GM12878 (cell line): ENCODE measurements at regions not wholly inside any gene's neighbourhood (a gene's known extent, or its start where the extent isn't known, plus 50 kb on each side); places are given as distances from the start of the nearest gene placed in this dataset.

ENCODE experiments used
- ATAC-seq: fragments of 200-7000 bp; cut with Tn5 transposase; 3 replicates; pipeline ENCODE4 v1.9.1; 2020; ENCODE audit warnings: mild to moderate bottlenecking, moderate library complexity
- BruUV-seq: library from RNA; stranded (reverse); fragments of 400-500 nt; replicated peaks from 2 replicates; lab custom pipeline; 2021; lab: Mats Ljungman, UMichigan
- CTCF ChIA-PET: fragments of 300-600 bp; sonication (Branson Sonifier 250); formaldehyde crosslinking; extraction: SDS; loops from one replicate; lab custom pipeline; 2021; ENCODE audit warnings: inconsistent platforms; lab: Yijun Ruan, JAX
- POLR2A ChIA-PET: fragments of 350-600 bp; formaldehyde crosslinking; extraction: SDS; loops from one replicate; lab custom pipeline; 2021; ENCODE audit warnings: inconsistent platforms; lab: Charles Lee
- RAD21 ChIA-PET: fragments of 300-600 bp; sonication (Branson Sonifier 250); formaldehyde crosslinking; loops from one replicate; lab custom pipeline; 2023; ENCODE audit warnings: antibody characterized with exemption; ENCODE audit not compliant: unreplicated experiment; lab: Charles Lee
- SMC1A ChIA-PET: fragments of 300-600 bp; sonication (Branson Sonifier 250); formaldehyde crosslinking; loops from one replicate; lab custom pipeline; 2023; ENCODE audit not compliant: unreplicated experiment, uncharacterized antibody; lab: Charles Lee
- DNase-seq: peaks from one replicate; pipeline ENCODE4 v3.0.0-alpha.2; 2011; ENCODE audit warnings: low read depth, low spot score
- FAIRE-seq: peaks from 3 replicates; lab custom pipeline; 2011; peaks lifted over from hg19 to GRCh38; lab: Jason Lieb, UNC
- H2AFZ ChIP-seq: 2 replicates; pipeline ENCODE4 v1.6.0; 2011; ENCODE audit warnings: low read depth, low read length, control low read depth; ENCODE audit not compliant: control insufficient read depth
- H3K27ac ChIP-seq: 2 replicates; pipeline ENCODE4 v1.5.1; 2011; ENCODE audit warnings: control low read depth; ENCODE audit not compliant: control insufficient read depth, insufficient read depth
- H3K27me3 ChIP-seq, 2 experiments: replicated peaks in 1 of 2; 2 replicates each; pipeline versions ENCODE4 v1.6.0 to v1.6.1; 2011; ENCODE audit warnings: low read length in 1 of 2; ENCODE audit not compliant: control insufficient read depth in 2 of 2, insufficient read depth in 2 of 2
- H3K36me3 ChIP-seq, 2 experiments: 2 replicates each; pipeline ENCODE4 v1.5.1; 2011; ENCODE audit warnings: low read length in 1 of 2; ENCODE audit not compliant: control insufficient read depth in 2 of 2, insufficient read depth in 2 of 2
- H3K4me1 ChIP-seq: 2 replicates; pipeline ENCODE4 v1.6.1; 2011; ENCODE audit warnings: mild to moderate bottlenecking, low read length, moderate library complexity, mixed read lengths; ENCODE audit not compliant: control insufficient read depth, insufficient read depth
- H3K4me2 ChIP-seq: 2 replicates; pipeline ENCODE4 v1.6.0; 2011; ENCODE audit warnings: control low read depth; ENCODE audit not compliant: control insufficient read depth, insufficient read depth
- H3K4me3 ChIP-seq: fragments of 200-600 bp; sonication (generic); 2 replicates; pipeline ENCODE4 v1.5.1; 2016
- H3K79me2 ChIP-seq: 2 replicates; pipeline ENCODE4 v1.6.0; 2011; ENCODE audit warnings: low read length; ENCODE audit not compliant: control insufficient read depth, insufficient read depth
- H3K9ac ChIP-seq: 2 replicates; pipeline ENCODE4 v1.8.0; 2011; ENCODE audit warnings: low read length, control low read depth, mixed read lengths; ENCODE audit not compliant: control insufficient read depth, insufficient read depth
- H3K9me3 ChIP-seq: replicated peaks from 3 replicates; pipeline ENCODE4 v1.5.1; 2011; ENCODE audit warnings: mild to moderate bottlenecking, low read length; ENCODE audit not compliant: control insufficient read depth, insufficient read depth
- H4K20me1 ChIP-seq: 2 replicates; pipeline ENCODE4 v1.6.0; 2011; ENCODE audit not compliant: control insufficient read depth, insufficient read depth
- ATF7 ChIP-seq: fragments of 450-650 bp; IDR thresholded peaks from 2 replicates; pipeline ENCODE4 v1.6.1; 2016; ENCODE audit warnings: low read depth, mild to moderate bottlenecking
- BACH1 ChIP-seq: fragments of 450-650 bp; IDR thresholded peaks from 2 replicates; pipeline ENCODE4 v1.6.1; 2017; ENCODE audit warnings: mild to moderate bottlenecking, borderline replicate concordance
- BCL11A ChIP-seq: IDR thresholded peaks from 2 replicates; pipeline ENCODE4 v1.6.1; 2011; ENCODE audit warnings: low read depth, low read length
- EZH2 ChIP-seq: IDR thresholded peaks from 2 replicates; pipeline ENCODE4 v1.6.1; 2012; ENCODE audit warnings: low read depth, mild to moderate bottlenecking, control low read depth, inconsistent platforms, low read length, borderline replicate concordance; ENCODE audit not compliant: control insufficient read depth
- FOXK2 ChIP-seq: fragments of 450-650 bp; IDR thresholded peaks from 2 replicates; pipeline ENCODE4 v1.6.1; 2017; ENCODE audit warnings: mild to moderate bottlenecking, moderate library complexity
- IRF4 ChIP-seq: IDR thresholded peaks from 2 replicates; pipeline ENCODE4 v1.6.1; 2011; ENCODE audit warnings: low read depth, low read length
- LARP7 ChIP-seq: fragments of 450-650 bp; IDR thresholded peaks from 2 replicates; pipeline ENCODE4 v1.6.1; 2017; ENCODE audit warnings: mild to moderate bottlenecking
- MEF2A ChIP-seq: IDR thresholded peaks from 2 replicates; pipeline ENCODE4 v1.6.1; 2011; ENCODE audit warnings: low read depth, mild to moderate bottlenecking, low read length, moderate library complexity; ENCODE audit not compliant: insufficient read depth
- MXI1 ChIP-seq: fragments of 150-350 bp; IDR thresholded peaks from 2 replicates; pipeline ENCODE4 v1.6.1; 2011; ENCODE audit warnings: low read depth, mild to moderate bottlenecking, inconsistent platforms, low read length, improper control_type of control experiment
- NFIC ChIP-seq: IDR thresholded peaks from 2 replicates; pipeline ENCODE4 v1.6.1; 2012; ENCODE audit warnings: low read depth, mild to moderate bottlenecking, inconsistent platforms, low read length, moderate library complexity
- NFYB ChIP-seq: IDR thresholded peaks from 2 replicates; pipeline ENCODE4 v1.6.1; 2011; ENCODE audit warnings: low read depth, mild to moderate bottlenecking, low read length, improper control_type of control experiment, moderate library complexity; ENCODE audit not compliant: insufficient read depth
- SIN3A ChIP-seq: IDR thresholded peaks from 2 replicates; pipeline ENCODE4 v1.6.1; 2012; ENCODE audit warnings: low read depth, low read length, improper control_type of control experiment
- SPI1 ChIP-seq: IDR thresholded peaks from 2 replicates; pipeline ENCODE4 v1.6.1; 2011; ENCODE audit warnings: low read depth, mild to moderate bottlenecking, low read length, moderate library complexity, borderline replicate concordance; ENCODE audit not compliant: insufficient read depth
- WGBS: methylation state at CpG from one replicate; pipeline ENCODE4 v1.1.6; 2016; ENCODE audit warnings: low lambda C conversion rate; ENCODE audit not compliant: insufficient replicate concordance, insufficient coverage; ENCODE audit errors: missing lambda C conversion rate; 5-methylcytosine and 5-hydroxymethylcytosine counted together
- in situ Hi-C: fragments of 300-500 bp; cut with MboI; formaldehyde crosslinking; loops from 9 replicates; pipeline ENCODE4 v1.14.3; 2018; ENCODE audit warnings: mixed read lengths
- intact Hi-C: fragments of 100-400 bp; cut with micrococcal nuclease; formaldehyde crosslinking; loops from one replicate; pipeline ENCODE4 v1.14.2; 2022; ENCODE audit not compliant: unreplicated experiment
- TF ChIP-seq, protein P1 (sequence below): fragments of 150-350 bp; IDR thresholded peaks from 2 replicates; pipeline ENCODE4 v1.6.1; 2016; ENCODE audit warnings: low read depth, low read length
- TF ChIP-seq, protein P2 (sequence below): fragments of 450-650 bp; formaldehyde crosslinking; IDR thresholded peaks from 2 replicates; pipeline ENCODE4 v1.4.0; 2022; ENCODE audit warnings: mild to moderate bottlenecking, moderate library complexity

DNA sequence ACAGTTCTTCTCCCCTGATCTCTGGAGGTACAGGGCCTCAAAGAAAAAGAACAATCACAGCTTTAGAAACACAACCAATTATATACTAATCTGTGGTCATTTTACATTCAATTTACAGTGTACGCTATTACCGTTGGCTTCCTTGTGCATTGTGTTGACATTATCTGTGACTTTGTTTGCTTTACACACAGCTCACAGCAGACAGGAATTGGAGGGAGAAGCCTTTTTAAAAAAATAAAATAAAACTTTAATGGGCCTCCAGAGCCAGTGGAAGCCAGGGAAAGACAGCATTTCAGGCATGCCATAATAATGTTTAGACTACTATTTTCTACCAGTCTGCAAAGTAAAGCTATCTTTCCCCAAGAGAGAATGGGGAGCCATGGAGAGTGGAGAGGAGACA, 179.0 kb upstream of the ADO start (continued):
- TF ChIP-seq, protein P1, sequence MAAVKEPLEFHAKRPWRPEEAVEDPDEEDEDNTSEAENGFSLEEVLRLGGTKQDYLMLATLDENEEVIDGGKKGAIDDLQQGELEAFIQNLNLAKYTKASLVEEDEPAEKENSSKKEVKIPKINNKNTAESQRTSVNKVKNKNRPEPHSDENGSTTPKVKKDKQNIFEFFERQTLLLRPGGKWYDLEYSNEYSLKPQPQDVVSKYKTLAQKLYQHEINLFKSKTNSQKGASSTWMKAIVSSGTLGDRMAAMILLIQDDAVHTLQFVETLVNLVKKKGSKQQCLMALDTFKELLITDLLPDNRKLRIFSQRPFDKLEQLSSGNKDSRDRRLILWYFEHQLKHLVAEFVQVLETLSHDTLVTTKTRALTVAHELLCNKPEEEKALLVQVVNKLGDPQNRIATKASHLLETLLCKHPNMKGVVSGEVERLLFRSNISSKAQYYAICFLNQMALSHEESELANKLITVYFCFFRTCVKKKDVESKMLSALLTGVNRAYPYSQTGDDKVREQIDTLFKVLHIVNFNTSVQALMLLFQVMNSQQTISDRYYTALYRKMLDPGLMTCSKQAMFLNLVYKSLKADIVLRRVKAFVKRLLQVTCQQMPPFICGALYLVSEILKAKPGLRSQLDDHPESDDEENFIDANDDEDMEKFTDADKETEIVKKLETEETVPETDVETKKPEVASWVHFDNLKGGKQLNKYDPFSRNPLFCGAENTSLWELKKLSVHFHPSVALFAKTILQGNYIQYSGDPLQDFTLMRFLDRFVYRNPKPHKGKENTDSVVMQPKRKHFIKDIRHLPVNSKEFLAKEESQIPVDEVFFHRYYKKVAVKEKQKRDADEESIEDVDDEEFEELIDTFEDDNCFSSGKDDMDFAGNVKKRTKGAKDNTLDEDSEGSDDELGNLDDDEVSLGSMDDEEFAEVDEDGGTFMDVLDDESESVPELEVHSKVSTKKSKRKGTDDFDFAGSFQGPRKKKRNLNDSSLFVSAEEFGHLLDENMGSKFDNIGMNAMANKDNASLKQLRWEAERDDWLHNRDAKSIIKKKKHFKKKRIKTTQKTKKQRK: no peak
- TF ChIP-seq IRF4 (no peak), FOXK2 (no peak), BACH1 (no peak), SIN3A (no peak), MEF2A (no peak), MXI1 (no peak)
- TF ChIP-seq, all 136 proteins: peak for 0

DNA sequence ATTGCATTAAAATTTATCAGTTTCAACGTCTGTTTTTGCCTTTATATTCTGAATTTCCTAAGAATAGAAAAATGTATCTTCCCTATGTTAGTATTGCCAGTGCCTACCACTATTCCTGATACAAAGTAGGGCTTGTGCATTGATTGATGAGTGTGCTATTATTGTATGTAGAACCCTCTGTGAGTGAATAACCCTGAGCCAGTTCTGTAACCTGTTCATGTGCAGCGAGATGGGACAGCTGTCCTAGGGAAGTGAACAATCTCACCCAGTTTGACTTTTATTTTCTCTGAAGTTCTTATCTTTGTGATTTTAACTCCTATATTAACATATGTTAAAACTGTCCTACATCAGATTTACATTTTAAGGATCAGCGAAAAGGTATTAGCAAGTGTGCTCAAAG, 178.4 kb upstream of the ADO start:
- ChIA-PET SMC1A (interaction anchor here (1.1 to 1.7 kb wide), 5 partner anchors 12 to 192 kb away, joined by 3 to 4 read pairs (median 3); no protein-coding TSS in a partner anchor), POLR2A (no interaction called here), RAD21 (interaction anchor here (1.1 kb wide), 1 partner anchor 316 kb away, joined by 3 read pairs; no protein-coding TSS in a partner anchor), CTCF (interaction anchor here (1.0 to 1.7 kb wide), 2 partner anchors 11 to 13 kb away, joined by 3 to 6 read pairs; no protein-coding TSS in a partner anchor)
- Histone ChIP-seq H4K20me1 (no peaks in the 10 kb centered on the region), H3K27me3 (no peaks in the 10 kb centered on the region), H3K27ac (no peak overlapping the region), H3K4me2 (no peak overlapping the region), H3K79me2 (no peaks in the 10 kb centered on the region), H2AFZ (no peak overlapping the region), H3K36me3 (no peaks in the 10 kb centered on the region), H3K9ac (no peak overlapping the region), H3K4me3 (no peak overlapping the region), H3K4me1 (peaks cover 3% of the 10 kb centered on the region), H3K9me3 (no peaks in the 10 kb centered on the region; the same call in 2 of the 3 replicates)
- no TSS peak for BruUV-seq
- TF ChIP-seq, protein P2, sequence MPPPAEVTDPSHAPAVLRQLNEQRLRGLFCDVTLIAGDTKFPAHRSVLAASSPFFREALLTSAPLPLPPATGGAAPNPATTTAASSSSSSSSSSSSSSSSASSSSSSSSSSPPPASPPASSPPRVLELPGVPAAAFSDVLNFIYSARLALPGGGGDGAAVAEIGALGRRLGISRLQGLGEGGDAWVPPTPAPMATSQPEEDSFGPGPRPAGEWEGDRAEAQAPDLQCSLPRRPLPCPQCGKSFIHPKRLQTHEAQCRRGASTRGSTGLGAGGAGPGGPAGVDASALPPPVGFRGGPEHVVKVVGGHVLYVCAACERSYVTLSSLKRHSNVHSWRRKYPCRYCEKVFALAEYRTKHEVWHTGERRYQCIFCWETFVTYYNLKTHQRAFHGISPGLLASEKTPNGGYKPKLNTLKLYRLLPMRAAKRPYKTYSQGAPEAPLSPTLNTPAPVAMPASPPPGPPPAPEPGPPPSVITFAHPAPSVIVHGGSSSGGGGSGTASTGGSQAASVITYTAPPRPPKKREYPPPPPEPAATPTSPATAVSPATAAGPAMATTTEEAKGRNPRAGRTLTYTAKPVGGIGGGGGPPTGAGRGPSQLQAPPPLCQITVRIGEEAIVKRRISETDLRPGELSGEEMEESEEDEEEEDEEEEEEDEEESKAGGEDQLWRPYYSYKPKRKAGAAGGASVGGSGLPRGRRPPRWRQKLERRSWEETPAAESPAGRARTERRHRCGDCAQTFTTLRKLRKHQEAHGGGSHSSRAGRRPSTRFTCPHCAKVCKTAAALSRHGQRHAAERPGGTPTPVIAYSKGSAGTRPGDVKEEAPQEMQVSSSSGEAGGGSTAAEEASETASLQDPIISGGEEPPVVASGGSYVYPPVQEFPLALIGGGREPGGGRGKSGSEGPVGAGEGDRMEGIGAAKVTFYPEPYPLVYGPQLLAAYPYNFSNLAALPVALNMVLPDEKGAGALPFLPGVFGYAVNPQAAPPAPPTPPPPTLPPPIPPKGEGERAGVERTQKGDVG (CRISPR knock-in tag): no peak
- no peak for TF ChIP-seq LARP7
- TF ChIP-seq EZH2: no peak
- no peak for TF ChIP-seq ATF7
- no peak for TF ChIP-seq NFYB
- TF ChIP-seq NFIC: no peak
- TF ChIP-seq BCL11A: no peak
- no peak for TF ChIP-seq SPI1
- in situ Hi-C loops: no loop called here
- intact Hi-C loops: no loop called here
- ATAC-seq: peak; percentile 11; the same call in 1 of the 3 replicates
- FAIRE-seq: no peak
- WGBS: 64% methylated on average over 3 of the region's 3 CpGs
- no peak for DNase-seq
